Lower leg skin (tissue), 4 donors: ENCODE measurements at regions not wholly inside any gene's neighbourhood (a gene's known extent, or its start where the extent isn't known, plus 50 kb on each side); places are given as distances from the start of the nearest gene placed in this dataset.

Experiments
- DNase-seq, 2 donors: peaks; one replicate each; pipeline ENCODE4 v3.0.0-alpha.2; 2019; ENCODE audit warnings: low spot score in 2 of 2
- H3K4me3 ChIP-seq: fragments of 200-600 bp; sonication (generic); 2 replicates; pipeline ENCODE4 v1.5.1; 2017; ENCODE audit warnings: mild to moderate bottlenecking, low read depth; ENCODE audit not compliant: poor library complexity, severe bottlenecking
- CTCF ChIP-seq, 3 donors: fragments of 450-650 bp; IDR thresholded peaks; one replicate each; pipeline ENCODE4 v1.5.1; 2016; ENCODE audit warnings: antibody characterized with exemption in 3 of 3, mild to moderate bottlenecking in 3 of 3, moderate library complexity in 2 of 3
- POLR2A ChIP-seq, 2 donors: fragments of 450-650 bp; IDR thresholded peaks; one replicate each; pipeline ENCODE4 v1.6.1; 2016 to 2017; ENCODE audit warnings: antibody characterized with exemption in 2 of 2, mild to moderate bottlenecking in 1 of 2, moderate library complexity in 1 of 2
- WGBS, 2 donors: methylation state at CpG; one replicate each; pipeline ENCODE4 v1.1.5; 2018; 5-methylcytosine and 5-hydroxymethylcytosine counted together
- intact Hi-C: fragments of 100-400 bp; cut with DNase I; formaldehyde crosslinking; loops from one replicate; pipeline ENCODE4 v1.15.0; 2023; ENCODE audit warnings: low total_unique reads

- TF ChIP-seq CTCF (IDR thresholded peaks at IDR 0.05) (no peak), POLR2A (IDR thresholded peaks at IDR 0.05) (no peak)
- no peak overlapping the region for H3K4me3 ChIP-seq
- intact Hi-C loops = no loop called here
- WGBS, 2 donors = 55 to 57% methylated on average over 1 of the region's 1 CpG
- no peak for DNase-seq
These were observed 298.5 kb upstream of the PPP2R3A start for GRCh38 chr3:135667061-135667460.

- intact Hi-C loops = no loop called here
- no peak overlapping the region for H3K4me3 ChIP-seq
- 72 to 86% methylated on average over 3 of the region's 3 CpGs for WGBS, 2 donors
- no peak for DNase-seq
- no peak for TF ChIP-seq CTCF (IDR thresholded peaks at IDR 0.05)
- no peak for TF ChIP-seq POLR2A (IDR thresholded peaks at IDR 0.05)
These were observed 291.0 kb upstream of the PPP2R3A start for GRCh38 chr3:135674508-135674907.

GRCh38 chr3:135678386-135678785, 287.1 kb upstream of the PPP2R3A start:
- no peak overlapping the region for H3K4me3 ChIP-seq
- TF ChIP-seq CTCF (IDR thresholded peaks at IDR 0.05) = no peak
- TF ChIP-seq POLR2A (IDR thresholded peaks at IDR 0.05) = no peak
- WGBS, 2 donors = 60 to 76% methylated on average over 4 of the region's 4 CpGs
- no peak for DNase-seq
- intact Hi-C loops = no loop called here

- no peak overlapping the region for H3K4me3 ChIP-seq
- no peak for DNase-seq
- intact Hi-C loops = no loop called here
- TF ChIP-seq CTCF (IDR thresholded peaks at IDR 0.05) (no peak), POLR2A (IDR thresholded peaks at IDR 0.05) (no peak)
- 81 to 94% methylated on average over 3 of the region's 3 CpGs for WGBS, 2 donors
These were observed 277.5 kb upstream of the PPP2R3A start for GRCh38 chr3:135688003-135688402.

GRCh38 chr3:135690664-135691063, 274.9 kb upstream of the PPP2R3A start:
- TF ChIP-seq POLR2A (IDR thresholded peaks at IDR 0.05) = no peak
- no peak for TF ChIP-seq CTCF (IDR thresholded peaks at IDR 0.05)
- 75 to 81% methylated on average over 3 of the region's 3 CpGs for WGBS, 2 donors
- intact Hi-C loops = no loop called here
- no peak overlapping the region for H3K4me3 ChIP-seq
- no peak for DNase-seq

- no peak for DNase-seq
- H3K4me3 ChIP-seq = no peak overlapping the region
- WGBS, 2 donors = 67 to 69% methylated on average over 1 of the region's 1 CpG
- TF ChIP-seq CTCF (IDR thresholded peaks at IDR 0.05) = no peak
- intact Hi-C loops = no loop called here
These were observed 274.3 kb upstream of the PPP2R3A start for GRCh38 chr3:135691240-135691639.
